H1 (cell line): ENCODE measurements at regions not wholly inside any gene's neighbourhood (a gene's known extent, or its start where the extent isn't known, plus 50 kb on each side); places are given as distances from the start of the nearest gene placed in this dataset.

Experiments used
- ATF3 ChIP-seq: IDR thresholded peaks from 2 replicates; pipeline ENCODE4 v1.6.1; 2011; ENCODE audit warnings: low read depth, mild to moderate bottlenecking, low read length; ENCODE audit not compliant: insufficient read depth
- HDAC2 ChIP-seq, 2 experiments: fragments of 300-600 bp in 1 of 2; sonication (generic) in 1 of 2; IDR thresholded peaks; 2 replicates each; pipeline ENCODE4 v1.6.1; 2011 to 2012; ENCODE audit warnings: low read depth in 2 of 2, low read length in 2 of 2, mild to moderate bottlenecking in 2 of 2, moderate library complexity in 2 of 2, borderline replicate concordance in 1 of 2, inconsistent platforms in 1 of 2

DNA sequence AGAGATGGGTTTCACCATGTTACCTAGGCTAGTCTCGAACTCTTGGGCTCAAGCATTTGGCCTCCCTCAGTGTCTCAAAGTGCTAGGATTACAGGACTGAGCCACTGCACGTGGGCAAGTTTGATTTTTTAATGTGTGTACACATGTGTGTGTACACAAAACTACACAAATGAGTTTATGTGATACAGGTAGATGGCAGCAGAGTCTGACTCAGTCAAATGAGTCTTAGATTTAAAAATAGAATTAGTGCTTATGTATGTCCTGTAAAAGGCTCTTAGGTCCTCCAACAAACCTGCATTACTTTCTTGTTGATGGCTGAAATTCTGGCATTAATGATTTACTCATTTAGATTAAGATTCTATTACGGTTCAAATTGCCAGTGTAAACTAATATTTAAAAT is 293.7 kb downstream of the PCDH17 start (continued):
- TF ChIP-seq ATF3 = no peak
- no peak for TF ChIP-seq HDAC2 (IDR thresholded peaks at IDR 0.05; ENCODE audit: borderline replicate concordance in 1 of 2, low read depth in 2 of 2, low read length in 2 of 2)
- TF ChIP-seq, all 59 proteins: peak for 0
